Sciatic nerve (tissue), 2 donors: ENCODE measurements at regions not wholly inside any gene's neighbourhood (a gene's known extent, or its start where the extent isn't known, plus 50 kb on each side); places are given as distances from the start of the nearest gene placed in this dataset.
"Not testable (repeated sequence)": the region's sequence is repeated elsewhere in the genome, so short reads cannot be mapped to it uniquely, and the experiment has no call there.

Source experiments
- ATAC-seq: fragments of 200-7000 bp; cut with Tn5 transposase; one replicate; pipeline ENCODE4 v1.9.1; 2020; ENCODE audit warnings: mild to moderate bottlenecking, moderate library complexity
- DNase-seq: peaks from one replicate; pipeline ENCODE4 v3.0.0-alpha.2; 2020; ENCODE audit warnings: low spot score
- intact Hi-C: fragments of 100-400 bp; cut with DNase I; formaldehyde crosslinking; loops from one replicate; pipeline ENCODE4 v1.14.2; 2022
- donor health status: DM: no; HTN: no; CAD: no.
- donor health status: DM: no; HTN: no; CAD: no.

GRCh38 chr9:25310961-25311360, 367.3 kb downstream of the TUSC1 start:
- DNase-seq (no peak), ATAC-seq (no peak)
- intact Hi-C loops = no loop called here

GRCh38 chr9:25308549-25308948, 369.7 kb downstream of the TUSC1 start:
- DNase-seq (no peak), ATAC-seq (no peak)
- intact Hi-C loops = no loop called here

GRCh38 chr9:25302601-25303000, 375.6 kb downstream of the TUSC1 start:
- intact Hi-C loops = no loop called here
- ATAC-seq (no peak), DNase-seq (no peak)

GRCh38 chr9:25288195-25288594, 390.0 kb downstream of the TUSC1 start:
- ATAC-seq, DNase-seq, intact Hi-C loops: not testable (repeated sequence)

GRCh38 chr9:25284365-25284764, 393.9 kb downstream of the TUSC1 start:
- no peak for DNase-seq
- intact Hi-C loops = no loop called here

GRCh38 chr9:25282946-25283345, 395.3 kb downstream of the TUSC1 start:
- intact Hi-C loops = no loop called here
- no peak for ATAC-seq

More at GRCh38 chr9:25284365-25284764, 393.9 kb downstream of the TUSC1 start:
- ATAC-seq = no peak

GRCh38 chr9:25261445-25261844, 416.8 kb downstream of the TUSC1 start:
- ATAC-seq (no peak), DNase-seq (no peak)
- intact Hi-C loops = no loop called here

More at GRCh38 chr9:25282946-25283345, 395.3 kb downstream of the TUSC1 start:
- no peak for DNase-seq

GRCh38 chr9:25260046-25260445, 418.2 kb downstream of the TUSC1 start:
- no peak for DNase-seq
- intact Hi-C loops = no loop called here
- no peak for ATAC-seq

- intact Hi-C loops = no loop called here
- ATAC-seq (no peak), DNase-seq (no peak)
Observed at GRCh38 chr9:25255216-25255615, 423.0 kb downstream of the TUSC1 start.

GRCh38 chr9:25254051-25254450, 424.2 kb downstream of the TUSC1 start:
- ATAC-seq (no peak), DNase-seq (no peak)
- intact Hi-C loops = no loop called here

GRCh38 chr9:25241421-25241820, 436.8 kb downstream of the TUSC1 start:
- ATAC-seq (no peak), DNase-seq (no peak)
- intact Hi-C loops = no loop called here

- no peak for ATAC-seq
Observed at GRCh38 chr9:25226901-25227686, 451.1 kb downstream of the TUSC1 start.

GRCh38 chr9:25225938-25226760, 452.1 kb downstream of the TUSC1 start:
- DNase-seq = no peak
- peak; percentile 20 for ATAC-seq
- intact Hi-C loops = no loop called here

More at GRCh38 chr9:25226901-25227686, 451.1 kb downstream of the TUSC1 start:
- no peak for DNase-seq
- intact Hi-C loops = no loop called here

- DNase-seq (no peak), ATAC-seq (no peak)
- intact Hi-C loops = no loop called here
Observed at GRCh38 chr9:25224996-25225395, 453.2 kb downstream of the TUSC1 start.

- intact Hi-C loops = no loop called here
- ATAC-seq (no peak), DNase-seq (no peak)
Observed at GRCh38 chr9:25224309-25224708, 453.9 kb downstream of the TUSC1 start.

- no peak for ATAC-seq
- intact Hi-C loops = no loop called here
- no peak for DNase-seq
Observed at GRCh38 chr9:25212361-25212760, 465.9 kb downstream of the TUSC1 start.

- ATAC-seq (peak; percentile 81), DNase-seq (no peak)
- intact Hi-C loops = no loop called here
Observed at GRCh38 chr9:25207402-25208195, 470.6 kb downstream of the TUSC1 start.

GRCh38 chr9:25206027-25206426, 472.2 kb downstream of the TUSC1 start:
- ATAC-seq (no peak), DNase-seq (no peak)
- intact Hi-C loops = no loop called here

GRCh38 chr9:25205285-25205684, 473.0 kb downstream of the TUSC1 start:
- DNase-seq = no peak
- no peak for ATAC-seq
- intact Hi-C loops = no loop called here
